Ovary (tissue), 3 donors: ENCODE measurements at regions not wholly inside any gene's neighbourhood (a gene's known extent, or its start where the extent isn't known, plus 50 kb on each side); places are given as distances from the start of the nearest gene placed in this dataset.

ENCODE experiments used
- POLR2A ChIP-seq: fragments of 450-650 bp; IDR thresholded peaks from one replicate; pipeline ENCODE4 v1.6.1; 2017; ENCODE audit warnings: antibody characterized with exemption, mild to moderate bottlenecking, moderate library complexity
- TF ChIP-seq, protein P1 (sequence below), 3 donors: fragments of 450-650 bp in 2 of 3; fragments of 200-600 bp in 1 of 3; IDR thresholded peaks; one replicate each; pipeline versions ENCODE4 v1.5.1 to v1.8.0; 2016 to 2022; ENCODE audit warnings: antibody characterized with exemption in 3 of 3, mild to moderate bottlenecking in 1 of 3
- donor health status: DM: no; HTN: no; CAD: no.

DNA sequence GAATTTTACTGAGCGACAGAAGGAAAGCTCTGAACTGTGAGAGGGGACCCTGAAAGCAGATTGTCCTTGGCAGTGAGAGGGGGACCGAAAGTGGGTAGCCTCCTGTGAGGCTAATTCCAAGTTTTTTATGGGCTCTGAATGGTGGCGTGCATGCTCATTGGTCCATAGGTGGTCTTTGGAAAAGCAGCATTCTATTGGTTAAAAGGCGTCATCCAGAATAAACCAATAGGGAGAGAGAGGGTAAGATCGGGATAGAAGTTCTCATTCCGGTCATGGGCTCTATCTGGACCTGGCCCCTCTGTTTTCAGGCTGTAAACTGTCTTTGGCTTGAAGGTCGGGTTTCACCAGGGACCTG lies 539.8 kb upstream of the PCDH9 start:
- TF ChIP-seq POLR2A, result no peak
- TF ChIP-seq, protein P1, sequence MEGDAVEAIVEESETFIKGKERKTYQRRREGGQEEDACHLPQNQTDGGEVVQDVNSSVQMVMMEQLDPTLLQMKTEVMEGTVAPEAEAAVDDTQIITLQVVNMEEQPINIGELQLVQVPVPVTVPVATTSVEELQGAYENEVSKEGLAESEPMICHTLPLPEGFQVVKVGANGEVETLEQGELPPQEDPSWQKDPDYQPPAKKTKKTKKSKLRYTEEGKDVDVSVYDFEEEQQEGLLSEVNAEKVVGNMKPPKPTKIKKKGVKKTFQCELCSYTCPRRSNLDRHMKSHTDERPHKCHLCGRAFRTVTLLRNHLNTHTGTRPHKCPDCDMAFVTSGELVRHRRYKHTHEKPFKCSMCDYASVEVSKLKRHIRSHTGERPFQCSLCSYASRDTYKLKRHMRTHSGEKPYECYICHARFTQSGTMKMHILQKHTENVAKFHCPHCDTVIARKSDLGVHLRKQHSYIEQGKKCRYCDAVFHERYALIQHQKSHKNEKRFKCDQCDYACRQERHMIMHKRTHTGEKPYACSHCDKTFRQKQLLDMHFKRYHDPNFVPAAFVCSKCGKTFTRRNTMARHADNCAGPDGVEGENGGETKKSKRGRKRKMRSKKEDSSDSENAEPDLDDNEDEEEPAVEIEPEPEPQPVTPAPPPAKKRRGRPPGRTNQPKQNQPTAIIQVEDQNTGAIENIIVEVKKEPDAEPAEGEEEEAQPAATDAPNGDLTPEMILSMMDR (IDR thresholded peaks at IDR 0.05), result no peak
